ACHN (cell line): ENCODE measurements at regions not wholly inside any gene's neighbourhood (a gene's known extent, or its start where the extent isn't known, plus 50 kb on each side); places are given as distances from the start of the nearest gene placed in this dataset.
"Not testable (repeated sequence)": the region's sequence is repeated elsewhere in the genome, so short reads cannot be mapped to it uniquely, and the experiment has no call there.

Source experiments
- DNase-seq: peaks from one replicate; pipeline ENCODE4 v3.0.0-alpha.2; 2015
- in situ Hi-C: cut with HindIII; loops from 2 replicates; pipeline ENCODE4 v1.10.0; 2017; ENCODE audit warnings: low sequenced_read_pairs, low pct_ligation_motif_present, low pct_unique_long_range_greater_than_20kb

- in situ Hi-C loops, result no loop called here
- no peak for DNase-seq
These were observed 272.6 kb upstream of the DSEL start for GRCh38 chr18:67789165-67789545.

DNA sequence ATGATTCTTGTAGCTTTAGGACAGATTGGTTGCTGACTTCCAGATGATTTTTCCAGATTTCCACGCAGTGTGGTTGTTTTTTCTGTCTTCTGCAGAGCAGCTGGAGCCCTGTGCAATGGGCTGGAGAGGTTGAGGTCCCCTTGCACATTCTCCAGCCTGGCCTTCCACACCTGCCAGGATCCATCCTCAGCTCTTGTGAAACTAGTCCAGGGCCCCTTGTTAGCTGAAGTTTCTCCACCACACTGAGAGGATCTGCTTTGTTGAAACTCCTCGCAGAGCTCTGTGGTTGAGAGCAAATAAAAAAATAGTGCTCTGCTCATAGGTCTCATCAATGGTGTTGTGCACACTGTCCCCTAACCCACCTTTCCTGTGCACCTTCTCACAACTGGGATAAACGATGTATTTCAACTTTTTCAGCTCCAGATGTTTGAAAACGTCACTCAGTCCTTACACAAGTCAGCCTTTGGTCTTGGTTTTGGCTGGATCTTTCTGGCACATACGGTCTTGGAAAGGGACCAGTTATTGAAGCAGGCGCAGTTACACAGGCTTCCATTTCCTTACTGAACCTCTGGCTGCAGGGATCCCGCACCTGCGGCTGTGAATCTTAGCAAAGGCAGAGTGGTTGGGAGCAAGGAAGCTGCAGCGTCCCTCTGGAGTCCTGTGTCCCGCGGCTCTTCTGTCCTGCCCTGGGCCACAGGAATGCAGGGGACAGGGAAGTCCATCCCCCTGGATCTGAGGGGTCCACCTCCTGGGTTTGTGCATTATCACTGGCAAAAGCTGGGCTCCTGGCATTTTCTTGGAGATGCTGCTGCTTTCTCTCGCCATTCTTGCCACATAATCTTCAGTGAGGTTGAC is 272.0 kb upstream of the DSEL start:
- in situ Hi-C loops, result no loop called here
- DNase-seq, result no peak

- in situ Hi-C loops, result no loop called here
- peak; percentile 63 for DNase-seq
These were observed 266.9 kb upstream of the DSEL start for GRCh38 chr18:67783196-67783946.

GRCh38 chr18:67778016-67778415 is 261.5 kb upstream of the DSEL start:
- in situ Hi-C loops, result no loop called here

GRCh38 chr18:67776929-67777328 is 260.4 kb upstream of the DSEL start:
- DNase-seq, result no peak
- in situ Hi-C loops, result no loop called here

More at GRCh38 chr18:67778016-67778415, 261.5 kb upstream of the DSEL start:
- DNase-seq, result no peak

DNA sequence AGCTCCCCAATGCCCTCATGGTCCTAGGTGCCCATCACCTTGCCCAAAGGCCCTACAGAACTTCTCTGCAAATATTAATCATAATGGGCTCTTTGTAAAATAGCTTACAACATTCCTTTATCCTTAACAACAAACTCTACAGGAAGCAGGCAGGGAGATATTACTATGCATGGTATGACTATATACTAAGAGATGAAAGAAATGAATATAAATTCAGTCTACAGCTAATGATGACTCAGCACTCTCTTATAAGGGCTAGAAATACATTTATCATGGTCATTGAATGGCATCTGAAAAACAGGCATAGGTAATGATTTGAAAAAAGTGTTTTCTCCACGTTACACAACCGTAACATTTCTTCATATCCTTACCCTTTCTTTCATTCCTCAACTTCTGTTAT is 254.8 kb upstream of the DSEL start:
- in situ Hi-C loops, result no loop called here
- DNase-seq, result no peak

- DNase-seq, result no peak
- in situ Hi-C loops, result no loop called here
These were observed 254.0 kb upstream of the DSEL start for GRCh38 chr18:67770520-67770919.

GRCh38 chr18:67766930-67767329 is 250.4 kb upstream of the DSEL start:
- in situ Hi-C loops, result no loop called here

DNA sequence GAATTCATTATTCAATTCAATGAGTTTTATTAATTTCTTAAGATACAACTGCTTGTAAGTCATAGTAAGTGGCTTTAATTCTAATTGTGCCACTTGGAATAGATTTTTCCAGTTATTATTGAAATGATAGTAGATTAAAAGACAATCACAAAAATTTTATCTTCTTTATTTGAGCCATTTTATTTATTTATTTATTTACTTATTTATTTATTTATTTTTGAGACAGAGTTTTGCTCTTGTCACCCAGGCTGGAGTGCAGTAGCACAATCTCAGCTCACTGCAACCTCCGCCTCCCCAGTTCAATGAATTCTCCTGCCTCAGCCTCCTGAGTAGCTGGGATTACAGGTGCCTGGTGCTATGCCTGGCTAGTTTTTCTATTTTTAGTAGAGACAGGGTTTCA is 235.7 kb upstream of the DSEL start:
- in situ Hi-C loops, DNase-seq: not testable (repeated sequence)

More at GRCh38 chr18:67766930-67767329, 250.4 kb upstream of the DSEL start:
- no peak for DNase-seq

DNA sequence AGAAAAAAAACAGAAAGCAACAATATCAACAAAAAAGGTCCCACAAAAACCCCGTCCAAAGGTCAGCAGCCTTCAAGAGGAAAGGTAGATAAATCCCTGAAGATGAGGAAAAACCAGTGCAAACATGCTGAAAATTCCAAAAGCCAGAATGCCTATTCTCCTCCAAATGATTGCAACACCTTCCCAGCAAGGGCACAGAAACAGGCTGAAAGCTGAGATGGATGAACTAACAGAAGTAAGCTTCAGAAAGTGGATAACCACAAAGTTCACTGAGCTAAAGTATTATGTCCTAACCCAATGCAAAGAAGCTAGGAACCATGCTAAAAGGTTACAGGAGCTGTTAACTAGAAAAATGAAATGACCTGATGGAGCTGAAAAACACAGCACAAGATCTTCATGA is 226.4 kb upstream of the DSEL start:
- no peak for DNase-seq
- in situ Hi-C loops, result no loop called here

DNA sequence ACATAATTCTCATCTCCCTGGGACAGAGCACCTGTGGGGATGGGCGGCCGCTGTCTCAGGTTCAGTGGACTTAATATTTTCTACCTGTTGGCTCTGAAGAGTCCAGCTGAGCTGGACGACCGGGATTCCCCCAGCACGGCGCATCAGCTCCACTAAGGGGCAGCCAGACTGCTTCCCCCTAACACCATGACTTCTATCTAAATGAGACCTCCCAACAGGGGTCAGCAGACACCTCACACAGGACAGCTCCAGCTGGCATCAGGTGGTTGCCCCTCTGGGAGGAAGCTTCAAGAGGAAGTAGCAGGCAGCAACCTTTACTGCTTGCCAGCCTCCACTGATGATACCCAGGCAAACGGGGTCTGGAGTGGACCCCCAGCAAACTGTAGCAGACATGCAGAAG is 226.0 kb upstream of the DSEL start:
- in situ Hi-C loops, result no loop called here

GRCh38 chr18:67735506-67735905 is 219.0 kb upstream of the DSEL start:
- in situ Hi-C loops, result no loop called here
- no peak for DNase-seq

More for the DNA sequence above, 226.0 kb upstream of the DSEL start:
- no peak for DNase-seq

DNA sequence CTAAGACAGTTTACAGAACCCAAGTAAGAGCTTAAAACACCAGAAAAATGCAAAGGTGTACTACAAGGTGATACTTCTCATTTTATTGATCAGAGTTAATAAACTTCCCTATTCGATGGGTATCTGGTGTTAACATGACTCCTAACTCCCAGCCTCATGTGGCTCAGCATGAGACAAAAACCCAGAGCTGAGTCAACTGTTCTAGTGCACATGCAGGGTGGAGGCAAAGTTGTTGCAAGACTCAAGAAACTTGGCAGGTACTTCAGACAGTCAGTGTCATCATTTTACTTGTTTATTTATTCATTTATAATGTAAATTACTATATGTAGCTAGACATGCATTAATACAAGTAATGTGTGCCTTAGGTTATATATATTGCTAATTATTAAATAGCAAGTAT is 216.6 kb upstream of the DSEL start:
- no peak for DNase-seq
- in situ Hi-C loops, result no loop called here

- no peak for DNase-seq
- in situ Hi-C loops, result no loop called here
These were observed 215.3 kb upstream of the DSEL start for GRCh38 chr18:67731851-67732250.

DNA sequence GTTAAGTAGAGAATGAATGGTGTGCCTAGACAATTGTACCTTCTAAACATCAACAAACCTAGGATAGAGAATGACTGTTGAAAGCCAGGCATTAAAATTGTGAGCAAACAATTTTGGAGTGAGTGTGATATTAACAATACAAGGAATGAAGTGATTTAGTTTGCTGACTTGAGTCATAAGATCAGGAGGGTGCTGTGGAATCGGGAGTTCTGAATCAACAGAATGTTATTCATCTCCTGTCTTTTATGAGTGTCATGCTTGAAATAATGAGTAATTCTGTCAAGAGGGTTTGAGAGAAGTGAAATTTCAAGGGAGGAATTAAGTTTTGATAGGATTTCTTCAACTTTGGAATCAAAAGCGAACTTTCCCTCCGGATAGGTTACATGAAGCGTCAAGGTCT is 214.4 kb upstream of the DSEL start:
- peak; percentile 63 for DNase-seq
- in situ Hi-C loops, result no loop called here

- DNase-seq, result no peak
- in situ Hi-C loops, result no loop called here
These were observed 211.8 kb upstream of the DSEL start for GRCh38 chr18:67728364-67728763.

DNA sequence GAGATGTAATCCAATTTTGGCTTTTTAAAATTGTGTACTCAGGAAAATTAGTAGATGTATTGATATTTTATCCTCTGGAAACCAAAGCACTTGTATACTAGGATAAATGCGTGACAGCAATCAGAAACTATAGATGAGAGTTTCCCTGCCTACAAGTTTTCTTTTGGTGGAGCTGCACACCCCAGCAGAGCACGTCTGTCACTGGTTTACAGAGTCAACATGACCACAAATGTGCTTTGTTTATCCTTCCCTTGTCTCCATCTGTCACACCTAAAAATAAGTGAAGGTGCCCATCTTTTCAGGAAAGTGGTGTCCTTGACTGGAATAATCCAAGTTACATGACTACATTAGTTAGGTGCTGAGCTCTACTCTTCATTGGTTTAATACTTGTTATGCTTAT is 210.4 kb upstream of the DSEL start:
- in situ Hi-C loops, result no loop called here
- no peak for DNase-seq

GRCh38 chr18:67717800-67718199 is 201.3 kb upstream of the DSEL start:
- no peak for DNase-seq
- in situ Hi-C loops, result no loop called here

- no peak for DNase-seq
- in situ Hi-C loops, result no loop called here
These were observed 199.0 kb upstream of the DSEL start for GRCh38 chr18:67715567-67715966.

GRCh38 chr18:67710639-67711038 is 194.1 kb upstream of the DSEL start:
- in situ Hi-C loops, result no loop called here
- DNase-seq, result peak; percentile 6
